ENCODE measurements at regions not wholly inside any gene's neighbourhood (a gene's known extent, or its start where the extent isn't known, plus 50 kb on each side); places are given as distances from the start of the nearest gene placed in this dataset.

DNA sequence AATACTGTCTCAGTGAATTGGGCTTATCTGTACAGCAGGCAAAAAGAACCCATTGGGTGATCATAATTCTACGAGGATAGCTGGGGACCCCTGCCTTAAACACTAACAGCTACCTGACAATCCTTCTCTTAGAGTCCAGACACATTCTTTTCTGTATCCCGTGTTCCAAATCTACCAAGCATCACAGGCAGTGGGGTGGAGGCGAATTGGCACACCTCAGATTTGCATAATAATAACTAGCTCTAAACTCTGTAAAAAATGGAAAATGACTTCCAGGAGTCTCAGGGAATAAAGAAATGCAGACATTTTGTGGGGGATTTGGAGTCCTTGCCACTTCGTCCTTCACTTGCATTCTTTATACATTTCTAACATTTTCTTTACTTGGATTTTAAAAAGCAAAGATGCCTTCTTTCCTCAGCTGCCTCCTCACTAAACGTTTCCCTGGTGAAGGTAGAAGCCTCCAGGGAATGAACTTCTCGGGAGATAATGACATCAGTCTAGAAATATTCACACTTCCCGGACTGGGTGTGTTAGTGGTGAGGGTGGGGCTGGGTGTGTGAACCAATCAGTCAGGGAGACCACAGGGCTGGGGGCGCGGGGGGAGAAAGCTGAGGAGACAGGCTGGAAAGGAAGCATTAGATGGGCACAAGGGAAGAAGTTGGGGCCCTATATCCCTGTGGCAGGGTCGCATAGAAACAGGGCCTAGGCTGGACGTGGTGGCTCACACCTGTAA is 59.1 kb upstream of the BOD1L2 start:
- no peaks in the 10 kb centered on the region for H3K9me3 ChIP-seq
- no peak overlapping the region for H3K4me3 ChIP-seq (ENCODE audit: low read depth, low read length)
- DNase-seq = no peak
- TF ChIP-seq, protein P1, sequence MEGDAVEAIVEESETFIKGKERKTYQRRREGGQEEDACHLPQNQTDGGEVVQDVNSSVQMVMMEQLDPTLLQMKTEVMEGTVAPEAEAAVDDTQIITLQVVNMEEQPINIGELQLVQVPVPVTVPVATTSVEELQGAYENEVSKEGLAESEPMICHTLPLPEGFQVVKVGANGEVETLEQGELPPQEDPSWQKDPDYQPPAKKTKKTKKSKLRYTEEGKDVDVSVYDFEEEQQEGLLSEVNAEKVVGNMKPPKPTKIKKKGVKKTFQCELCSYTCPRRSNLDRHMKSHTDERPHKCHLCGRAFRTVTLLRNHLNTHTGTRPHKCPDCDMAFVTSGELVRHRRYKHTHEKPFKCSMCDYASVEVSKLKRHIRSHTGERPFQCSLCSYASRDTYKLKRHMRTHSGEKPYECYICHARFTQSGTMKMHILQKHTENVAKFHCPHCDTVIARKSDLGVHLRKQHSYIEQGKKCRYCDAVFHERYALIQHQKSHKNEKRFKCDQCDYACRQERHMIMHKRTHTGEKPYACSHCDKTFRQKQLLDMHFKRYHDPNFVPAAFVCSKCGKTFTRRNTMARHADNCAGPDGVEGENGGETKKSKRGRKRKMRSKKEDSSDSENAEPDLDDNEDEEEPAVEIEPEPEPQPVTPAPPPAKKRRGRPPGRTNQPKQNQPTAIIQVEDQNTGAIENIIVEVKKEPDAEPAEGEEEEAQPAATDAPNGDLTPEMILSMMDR (IDR thresholded peaks at IDR 0.05; ENCODE audit: low read depth, low read length) = no peak
- no peaks in the 10 kb centered on the region for H3K27me3 ChIP-seq
- H3K36me3 ChIP-seq = no peaks in the 10 kb centered on the region
- no peaks in the 10 kb centered on the region for H3K4me1 ChIP-seq

DNA sequence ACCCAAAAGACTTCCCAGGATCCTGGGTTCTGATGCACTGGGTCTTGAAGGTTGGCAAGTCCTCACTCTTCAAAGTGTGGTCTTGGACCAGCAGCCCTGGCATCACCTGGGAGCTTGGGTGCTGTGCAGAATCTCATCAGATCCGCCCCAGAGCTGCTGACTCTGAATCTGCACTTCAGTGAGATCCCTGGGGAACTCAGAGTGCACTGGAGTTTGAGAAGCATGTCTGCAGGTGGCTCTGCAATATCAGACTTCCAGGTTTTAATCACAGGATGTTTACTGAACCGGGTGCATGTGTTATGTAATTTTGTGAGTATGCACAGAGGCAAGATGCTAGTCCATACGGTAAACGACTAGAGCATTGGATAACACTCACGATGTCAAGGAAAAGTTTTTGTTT is 58.0 kb upstream of the BOD1L2 start:
- no peaks in the 10 kb centered on the region for H3K27me3 ChIP-seq
- TF ChIP-seq, protein P1 (IDR thresholded peaks at IDR 0.05; ENCODE audit: low read depth, low read length) = no peak
- no peaks in the 10 kb centered on the region for H3K36me3 ChIP-seq
- no peak overlapping the region for H3K4me3 ChIP-seq (ENCODE audit: low read depth, low read length)
- H3K9me3 ChIP-seq = no peaks in the 10 kb centered on the region
- DNase-seq = peak; percentile 32
- H3K4me1 ChIP-seq = no peaks in the 10 kb centered on the region; the same call in 1 of the 2 replicates

DNA sequence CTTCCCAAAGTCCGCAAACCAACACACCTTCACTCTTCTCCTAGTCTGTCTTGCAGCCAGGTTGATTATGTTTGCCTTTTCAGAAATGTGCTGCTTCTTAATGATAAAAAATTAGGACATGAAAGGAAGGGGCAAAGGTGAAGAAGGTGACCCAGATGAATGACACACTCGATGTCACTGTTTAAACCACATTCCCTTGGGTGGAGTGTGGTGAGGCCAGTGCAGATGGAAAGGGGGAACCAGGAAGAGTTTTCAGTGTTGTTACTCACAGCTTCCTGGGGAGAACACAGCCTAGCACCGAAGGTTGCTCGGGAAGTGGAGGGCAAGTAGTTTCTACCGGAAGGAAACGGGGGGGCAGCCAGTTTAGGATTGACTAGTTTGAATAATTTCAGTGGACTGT is 57.2 kb upstream of the BOD1L2 start:
- peaks cover 5% of the 10 kb centered on the region for H3K4me1 ChIP-seq

DNA sequence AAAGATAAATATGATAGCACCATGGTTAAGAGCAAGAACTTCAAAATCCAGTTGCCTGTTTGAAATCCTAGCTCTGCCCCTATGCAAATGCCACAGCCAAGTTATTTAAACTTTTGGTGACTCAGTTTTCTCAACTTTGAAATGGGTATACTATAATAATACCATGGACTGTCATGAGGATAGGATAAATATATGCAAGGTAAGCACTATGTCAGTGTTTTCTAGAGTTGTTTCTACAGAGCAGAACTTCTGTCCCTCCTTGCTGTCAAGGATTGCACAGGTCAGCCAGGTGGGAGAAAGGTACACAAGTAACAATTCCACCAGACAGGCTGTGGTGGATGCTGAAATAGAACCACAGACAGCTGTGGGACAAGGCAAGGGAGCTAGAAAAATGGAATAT is 55.7 kb upstream of the BOD1L2 start:
- H3K4me3 ChIP-seq (ENCODE audit: low read depth, low read length) = no peak overlapping the region
- no peaks in the 10 kb centered on the region for H3K36me3 ChIP-seq
- peaks cover 7% of the 10 kb centered on the region for H3K4me1 ChIP-seq
- no peak for DNase-seq
- TF ChIP-seq, protein P1 (IDR thresholded peaks at IDR 0.05; ENCODE audit: low read depth, low read length) = no peak
- no peaks in the 10 kb centered on the region for H3K9me3 ChIP-seq
- H3K27me3 ChIP-seq = no peaks in the 10 kb centered on the region

More for the DNA sequence above, 57.2 kb upstream of the BOD1L2 start:
- no peaks in the 10 kb centered on the region for H3K36me3 ChIP-seq
- H3K4me3 ChIP-seq (ENCODE audit: low read depth, low read length) = no peak overlapping the region
- no peaks in the 10 kb centered on the region for H3K27me3 ChIP-seq
- H3K9me3 ChIP-seq = no peaks in the 10 kb centered on the region
- TF ChIP-seq, protein P1 (IDR thresholded peaks at IDR 0.05; ENCODE audit: low read depth, low read length) = no peak
- no peak for DNase-seq

DNA sequence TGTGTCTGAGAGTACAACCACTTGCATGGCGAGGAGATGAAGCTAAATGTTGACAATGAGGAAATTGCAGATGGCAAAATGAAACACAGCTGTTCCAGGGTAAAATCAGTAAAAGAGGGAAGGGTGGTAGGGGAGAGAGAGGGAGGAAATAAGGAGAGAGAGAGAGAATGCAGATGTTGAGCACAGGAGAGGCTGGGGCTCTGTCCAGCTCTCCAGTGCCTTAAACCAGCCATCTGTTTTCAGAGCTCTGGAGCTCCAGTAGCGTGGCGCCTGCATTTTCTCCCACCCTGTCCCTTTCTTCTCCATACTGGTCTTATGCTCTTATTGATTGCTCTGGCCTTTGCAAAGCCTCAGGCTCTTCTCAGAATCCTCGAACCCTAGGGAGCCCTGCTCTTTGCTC is 52.7 kb upstream of the BOD1L2 start:
- H3K4me1 ChIP-seq = peaks cover 7% of the 10 kb centered on the region
- no peak overlapping the region for H3K4me3 ChIP-seq (ENCODE audit: low read depth, low read length)
- no peaks in the 10 kb centered on the region for H3K36me3 ChIP-seq
- TF ChIP-seq, protein P1 (IDR thresholded peaks at IDR 0.05; ENCODE audit: low read depth, low read length) = no peak
- peak; percentile 25 for DNase-seq
- no peaks in the 10 kb centered on the region for H3K27me3 ChIP-seq
- H3K9me3 ChIP-seq = no peaks in the 10 kb centered on the region

DNA sequence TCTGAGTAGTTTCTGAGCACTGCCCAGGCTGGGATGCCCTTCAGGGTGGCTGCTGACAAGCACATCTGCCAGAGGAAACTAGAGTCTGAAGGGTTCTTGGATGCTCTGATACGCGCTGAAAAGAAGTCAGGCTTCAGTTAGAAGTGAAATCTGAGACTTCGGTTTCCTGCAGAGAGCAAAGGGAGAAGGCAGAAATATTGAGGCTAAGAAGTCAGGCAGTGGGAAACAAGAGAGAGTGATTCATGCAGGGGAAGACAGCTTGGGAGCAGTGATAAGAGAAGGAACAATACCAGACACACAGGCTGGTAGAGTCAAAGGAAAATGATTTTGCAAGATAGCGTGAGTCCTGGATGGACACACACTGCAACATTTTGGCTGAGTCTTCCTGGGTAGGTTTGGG is 51.0 kb upstream of the BOD1L2 start:
- no peak for DNase-seq
- no peaks in the 10 kb centered on the region for H3K36me3 ChIP-seq
- H3K9me3 ChIP-seq = no peaks in the 10 kb centered on the region
- H3K4me1 ChIP-seq = peaks cover 7% of the 10 kb centered on the region
- H3K27me3 ChIP-seq = no peaks in the 10 kb centered on the region
- TF ChIP-seq, protein P1 (IDR thresholded peaks at IDR 0.05; ENCODE audit: low read depth, low read length) = no peak
- H3K4me3 ChIP-seq (ENCODE audit: low read depth, low read length) = no peak overlapping the region

All from BE2C (cell line).